Immature natural killer cell (primary cell): ENCODE measurements at regions not wholly inside any gene's neighbourhood (a gene's known extent, or its start where the extent isn't known, plus 50 kb on each side); places are given as distances from the start of the nearest gene placed in this dataset.

ENCODE experiments used
- DNase-seq, 3 donors: peaks; one replicate each; pipeline ENCODE4 v3.0.0; 2022; ENCODE audit warnings: mixed read lengths in 1 of 3
- H3K27ac Mint-ChIP-seq, 6 donors: one replicate each; pipeline ENCODE4 v1.8.0; 2020; ENCODE audit warnings: mixed read lengths in 6 of 6, mild to moderate bottlenecking in 5 of 6, inconsistent platforms in 4 of 6, moderate library complexity in 3 of 6
- H3K27me3 Mint-ChIP-seq, 3 donors: one replicate each; pipeline ENCODE4 v1.8.0; 2020 to 2021; ENCODE audit warnings: low read depth in 3 of 3, mild to moderate bottlenecking in 3 of 3, mixed read lengths in 3 of 3, moderate library complexity in 3 of 3, inconsistent platforms in 1 of 3
- H3K36me3 Mint-ChIP-seq, 3 donors: one replicate each; pipeline ENCODE4 v1.8.0; 2020; ENCODE audit warnings: mixed read lengths in 3 of 3, inconsistent platforms in 2 of 3, mild to moderate bottlenecking in 2 of 3
- H3K4me1 Mint-ChIP-seq, 2 donors: one replicate each; pipeline ENCODE4 v1.8.0; 2020; ENCODE audit warnings: inconsistent platforms in 2 of 2, mild to moderate bottlenecking in 2 of 2, mixed read lengths in 2 of 2, moderate library complexity in 1 of 2
- H3K4me3 Mint-ChIP-seq, 5 donors: one replicate each; pipeline ENCODE4 v1.8.0; 2020; ENCODE audit warnings: mild to moderate bottlenecking in 5 of 5, mixed read lengths in 5 of 5, inconsistent platforms in 3 of 5, moderate library complexity in 3 of 5
- H3K9me3 Mint-ChIP-seq, 6 donors: one replicate each; pipeline ENCODE4 v1.8.0; 2020; ENCODE audit warnings: mild to moderate bottlenecking in 6 of 6, mixed read lengths in 6 of 6, inconsistent platforms in 4 of 6, moderate library complexity in 3 of 6

GRCh38 chr18:40939656-40940515 lies 1015.1 kb upstream of the PIK3C3 start:
- no peak for DNase-seq
- peaks cover 0 to 3% (median 2%) of the 10 kb centered on the region in 3 donors for H3K27me3 Mint-ChIP-seq
- H3K36me3 Mint-ChIP-seq = no peaks in the 10 kb centered on the region
- H3K4me3 Mint-ChIP-seq = no peak overlapping the region
- H3K9me3 Mint-ChIP-seq = peaks cover 6 to 65% (median 16%) of the 10 kb centered on the region in 6 donors
- no peaks in the 10 kb centered on the region for H3K4me1 Mint-ChIP-seq
- H3K27ac Mint-ChIP-seq = no peak overlapping the region

DNA sequence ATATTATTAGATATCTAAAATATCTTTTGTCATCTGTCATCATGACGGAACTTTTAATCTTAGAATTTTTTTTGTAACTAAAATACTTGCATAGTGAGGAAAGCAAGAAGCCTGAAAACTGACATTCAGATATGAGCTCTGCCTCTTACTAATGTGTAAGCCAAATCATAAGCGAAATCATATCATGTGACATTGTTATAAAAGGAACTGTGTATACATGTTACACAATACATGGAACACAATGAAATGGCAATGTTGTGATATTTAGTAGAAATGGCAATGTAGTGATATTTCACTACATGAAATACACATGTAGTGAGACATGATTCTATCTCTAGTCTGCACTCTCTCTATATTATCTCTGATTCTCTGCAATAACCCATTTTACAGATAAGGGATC lies 1016.4 kb upstream of the PIK3C3 start:
- Mint-ChIP-seq H3K27me3 (peaks cover 0 to 3% (median 2%) of the 10 kb centered on the region in 3 donors), H3K9me3 (peaks cover 4 to 70% (median 19%) of the 10 kb centered on the region in 6 donors), H3K36me3 (no peaks in the 10 kb centered on the region), H3K27ac (no peak overlapping the region), H3K4me3 (no peak overlapping the region), H3K4me1 (no peaks in the 10 kb centered on the region)
- DNase-seq = no peak

GRCh38 chr18:40937386-40937785 lies 1017.6 kb upstream of the PIK3C3 start:
- H3K27ac Mint-ChIP-seq = no peak overlapping the region
- peaks cover 4 to 57% (median 17%) of the 10 kb centered on the region in 6 donors for H3K9me3 Mint-ChIP-seq
- no peak for DNase-seq
- H3K27me3 Mint-ChIP-seq = peaks cover 0 to 3% (median 2%) of the 10 kb centered on the region in 3 donors
- H3K4me3 Mint-ChIP-seq = no peak overlapping the region
- no peaks in the 10 kb centered on the region for H3K36me3 Mint-ChIP-seq
- no peaks in the 10 kb centered on the region for H3K4me1 Mint-ChIP-seq

DNA sequence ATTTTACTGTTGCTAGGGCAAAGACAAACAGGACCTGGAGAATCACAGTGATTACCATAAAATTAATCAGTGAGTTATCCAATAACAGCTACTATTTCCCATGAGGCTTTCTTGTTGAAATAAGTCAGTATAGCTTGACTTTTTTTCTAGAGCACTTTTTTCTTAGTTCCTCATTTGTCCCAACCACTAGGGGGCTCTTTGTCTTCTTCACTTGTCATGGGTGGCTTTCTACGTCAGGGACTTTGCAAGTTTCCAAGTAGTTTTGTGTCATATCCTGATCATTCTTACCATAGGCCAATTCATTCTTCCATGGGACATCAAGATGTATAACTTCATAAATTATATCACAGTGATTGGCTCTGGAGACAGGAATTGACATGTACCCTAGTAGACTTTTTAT lies 1019.6 kb upstream of the PIK3C3 start:
- H3K4me3 Mint-ChIP-seq = no peak overlapping the region
- no peak for DNase-seq
- H3K27me3 Mint-ChIP-seq = peaks cover 0 to 3% (median 2%) of the 10 kb centered on the region in 3 donors
- H3K4me1 Mint-ChIP-seq = no peaks in the 10 kb centered on the region
- no peak overlapping the region for H3K27ac Mint-ChIP-seq
- peaks cover 4 to 51% (median 19%) of the 10 kb centered on the region in 6 donors for H3K9me3 Mint-ChIP-seq
- no peaks in the 10 kb centered on the region for H3K36me3 Mint-ChIP-seq

DNA sequence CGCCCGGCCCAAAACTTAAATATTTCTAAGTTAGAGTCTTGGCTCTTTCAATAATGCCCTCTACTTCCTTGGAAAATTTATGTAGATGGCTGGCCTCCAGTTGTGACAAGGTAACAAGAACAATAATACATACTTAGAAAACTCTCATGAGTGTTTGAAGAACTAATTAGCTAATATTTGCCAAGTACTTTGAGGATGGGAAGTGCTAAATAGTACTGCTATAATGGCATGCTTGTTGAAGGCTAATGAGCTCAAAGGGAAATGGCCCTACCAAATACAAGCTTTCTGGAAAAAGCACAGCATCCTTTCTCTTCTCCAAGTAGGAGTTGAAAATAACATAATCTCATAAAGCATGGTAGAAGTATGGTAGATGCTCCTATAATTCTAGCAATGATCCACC lies 1022.2 kb upstream of the PIK3C3 start:
- Mint-ChIP-seq H3K4me1 (no peaks in the 10 kb centered on the region), H3K27me3 (peaks cover 0 to 3% (median 0%) of the 10 kb centered on the region in 3 donors), H3K36me3 (no peaks in the 10 kb centered on the region), H3K9me3 (peaks cover 4 to 46% (median 18%) of the 10 kb centered on the region in 6 donors), H3K4me3 (no peak overlapping the region), H3K27ac (no peak overlapping the region)
- no peak for DNase-seq

DNA sequence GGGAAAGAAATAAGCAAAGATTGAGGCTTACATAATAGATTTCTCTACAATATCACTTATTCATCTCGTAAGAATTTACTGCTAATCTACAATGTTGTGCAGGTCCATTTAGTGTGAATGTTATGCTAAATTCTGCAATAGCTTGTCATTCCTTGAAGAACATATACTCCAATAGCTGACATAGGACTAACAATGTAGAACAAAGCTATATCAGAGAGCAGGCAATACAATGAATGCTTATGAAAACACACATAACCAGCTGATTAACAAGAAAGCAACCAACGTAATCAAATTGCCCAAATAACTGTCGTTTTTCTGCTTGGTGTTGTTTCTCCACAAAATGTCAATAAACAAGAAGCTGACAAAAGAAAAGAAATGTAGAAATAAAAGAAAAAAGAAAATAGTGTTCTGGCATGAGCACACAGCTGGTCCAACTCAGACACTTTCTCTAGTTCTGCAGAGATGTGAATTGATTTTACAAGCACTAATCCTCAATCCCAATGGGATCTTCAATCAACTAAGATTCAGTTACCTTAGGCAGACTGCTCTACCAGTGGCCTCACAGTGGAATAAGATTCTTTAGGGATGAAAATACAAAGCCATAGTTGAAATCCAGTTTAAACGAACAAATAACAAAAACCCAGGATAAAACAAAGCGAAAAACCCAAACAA lies 1024.7 kb upstream of the PIK3C3 start:
- DNase-seq = no peak
- Mint-ChIP-seq H3K4me1 (no peaks in the 10 kb centered on the region), H3K27me3 (no peaks in the 10 kb centered on the region), H3K36me3 (no peaks in the 10 kb centered on the region), H3K4me3 (no peak overlapping the region), H3K9me3 (peaks cover 4 to 42% (median 14%) of the 10 kb centered on the region in 6 donors), H3K27ac (no peak overlapping the region)

- no peak for DNase-seq
- no peak overlapping the region for H3K4me3 Mint-ChIP-seq
- H3K9me3 Mint-ChIP-seq = peaks cover 3 to 46% (median 14%) of the 10 kb centered on the region in 6 donors
- no peaks in the 10 kb centered on the region for H3K36me3 Mint-ChIP-seq
- no peaks in the 10 kb centered on the region for H3K27me3 Mint-ChIP-seq
- no peaks in the 10 kb centered on the region for H3K4me1 Mint-ChIP-seq
- H3K27ac Mint-ChIP-seq = no peak overlapping the region
These were observed 1025.6 kb upstream of the PIK3C3 start for GRCh38 chr18:40929399-40929798.

DNA sequence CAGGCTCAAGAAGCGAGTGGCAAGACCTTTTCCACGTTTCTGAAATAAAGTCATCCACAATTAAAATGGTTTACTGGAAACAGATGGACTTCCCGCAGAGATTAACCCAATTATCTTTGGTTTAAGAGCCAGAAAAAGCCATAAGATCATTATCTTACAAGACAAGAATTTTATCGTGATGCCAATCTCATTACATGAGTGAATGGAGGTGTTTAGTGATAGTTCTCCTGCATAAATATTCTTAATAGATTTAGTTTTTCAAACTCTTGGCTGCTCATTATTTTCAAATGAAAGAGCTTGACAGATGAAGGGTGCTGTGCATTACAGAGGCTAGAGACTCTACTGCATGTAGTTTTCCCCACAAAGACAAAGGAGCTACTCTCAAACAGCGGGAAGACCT lies 1028.4 kb upstream of the PIK3C3 start:
- DNase-seq = no peak
- peaks cover 5 to 56% (median 11%) of the 10 kb centered on the region in 6 donors for H3K9me3 Mint-ChIP-seq
- H3K36me3 Mint-ChIP-seq = peaks cover 0 to 3% (median 0%) of the 10 kb centered on the region in 3 donors
- H3K4me3 Mint-ChIP-seq = no peak overlapping the region
- no peaks in the 10 kb centered on the region for H3K27me3 Mint-ChIP-seq
- no peak overlapping the region for H3K27ac Mint-ChIP-seq
- H3K4me1 Mint-ChIP-seq = no peaks in the 10 kb centered on the region

- Mint-ChIP-seq H3K9me3 (peaks cover 5 to 64% (median 13%) of the 10 kb centered on the region in 6 donors), H3K4me1 (no peaks in the 10 kb centered on the region), H3K27me3 (no peaks in the 10 kb centered on the region), H3K4me3 (no peak overlapping the region), H3K27ac (no peak overlapping the region), H3K36me3 (peaks cover 0 to 3% (median 0%) of the 10 kb centered on the region in 3 donors)
- DNase-seq = no peak
These were observed 1029.9 kb upstream of the PIK3C3 start for GRCh38 chr18:40925071-40925541.

- no peak overlapping the region for H3K27ac Mint-ChIP-seq
- H3K4me1 Mint-ChIP-seq = no peaks in the 10 kb centered on the region
These were observed 1033.0 kb upstream of the PIK3C3 start for GRCh38 chr18:40921845-40922629.

GRCh38 chr18:40917056-40917455 lies 1038.0 kb upstream of the PIK3C3 start:
- Mint-ChIP-seq H3K4me3 (no peak overlapping the region), H3K4me1 (no peaks in the 10 kb centered on the region), H3K9me3 (peaks cover 7 to 53% (median 18%) of the 10 kb centered on the region in 6 donors), H3K36me3 (peaks cover 0 to 7% (median 0%) of the 10 kb centered on the region in 3 donors), H3K27ac (no peak overlapping the region), H3K27me3 (no peaks in the 10 kb centered on the region)
- DNase-seq = no peak

More at GRCh38 chr18:40921845-40922629, 1033.0 kb upstream of the PIK3C3 start:
- H3K9me3 Mint-ChIP-seq = peaks cover 5 to 57% (median 15%) of the 10 kb centered on the region in 6 donors
- no peak overlapping the region for H3K4me3 Mint-ChIP-seq
- no peaks in the 10 kb centered on the region for H3K27me3 Mint-ChIP-seq
- DNase-seq = no peak
- peaks cover 0 to 3% (median 0%) of the 10 kb centered on the region in 3 donors for H3K36me3 Mint-ChIP-seq

- Mint-ChIP-seq H3K9me3 (peaks cover 7 to 48% (median 18%) of the 10 kb centered on the region in 6 donors), H3K4me1 (no peaks in the 10 kb centered on the region), H3K36me3 (peaks cover 0 to 7% (median 0%) of the 10 kb centered on the region in 3 donors), H3K27ac (no peak overlapping the region), H3K4me3 (no peak overlapping the region), H3K27me3 (no peaks in the 10 kb centered on the region)
- no peak for DNase-seq
These were observed 1039.3 kb upstream of the PIK3C3 start for GRCh38 chr18:40915724-40916123.

- Mint-ChIP-seq H3K36me3 (peaks cover 0 to 4% (median 0%) of the 10 kb centered on the region in 3 donors), H3K4me3 (no peak overlapping the region), H3K9me3 (peaks cover 7 to 53% (median 17%) of the 10 kb centered on the region in 6 donors), H3K27ac (no peak overlapping the region), H3K27me3 (no peaks in the 10 kb centered on the region), H3K4me1 (no peaks in the 10 kb centered on the region)
- no peak for DNase-seq
These were observed 1043.3 kb upstream of the PIK3C3 start for GRCh38 chr18:40911582-40912254.
